Large intestine (tissue), 3 donors: ENCODE measurements at regions not wholly inside any gene's neighbourhood (a gene's known extent, or its start where the extent isn't known, plus 50 kb on each side); places are given as distances from the start of the nearest gene placed in this dataset.
"Not testable (repeated sequence)": the region's sequence is repeated elsewhere in the genome, so short reads cannot be mapped to it uniquely, and the experiment has no call there.

Source experiments
- DNase-seq, 2 donors: peaks; one replicate each; pipeline versions ENCODE4 v3.0.0 to v3.0.0-alpha.2; 2013
- H3K27ac ChIP-seq: one replicate; pipeline ENCODE4 v1.5.1; 2013; ENCODE audit warnings: low read length
- H3K27me3 ChIP-seq: 2 replicates; pipeline ENCODE4 v1.6.1; 2013; ENCODE audit warnings: low read length; ENCODE audit not compliant: control insufficient read depth, insufficient read depth
- H3K36me3 ChIP-seq: 2 replicates; pipeline ENCODE4 v1.6.1; 2013; ENCODE audit warnings: low read length; ENCODE audit not compliant: control insufficient read depth, insufficient read depth
- H3K4me1 ChIP-seq: one replicate; pipeline ENCODE4 v1.6.1; 2013; ENCODE audit warnings: low read length; ENCODE audit not compliant: control insufficient read depth, insufficient read depth
- H3K4me3 ChIP-seq: one replicate; pipeline ENCODE4 v1.5.1; 2013; ENCODE audit warnings: low read length
- H3K9me3 ChIP-seq: one replicate; pipeline ENCODE4 v1.6.1; 2013; ENCODE audit warnings: mild to moderate bottlenecking, low read depth, low read length, moderate library complexity; ENCODE audit not compliant: control insufficient read depth
- WGBS: methylation state at CpG from one replicate; pipeline ENCODE4 v1.1.5; 2013; ENCODE audit warnings: low lambda C conversion rate; ENCODE audit not compliant: insufficient coverage; 5-methylcytosine and 5-hydroxymethylcytosine counted together

GRCh38 chr1:193919827-193920226 is 733.4 kb upstream of the B3GALT2 start:
- Histone ChIP-seq H3K9me3 (no peaks in the 10 kb centered on the region), H3K36me3 (no peaks in the 10 kb centered on the region), H3K27ac (no peak overlapping the region), H3K4me1 (no peaks in the 10 kb centered on the region), H3K4me3 (no peak overlapping the region), H3K27me3 (no peaks in the 10 kb centered on the region)
- WGBS = no CpG with 5 or more reads among the region's 1 CpG
- no peak for DNase-seq

GRCh38 chr1:193916452-193916851 is 730.0 kb upstream of the B3GALT2 start:
- no peak for DNase-seq
- H3K27ac ChIP-seq = no peak overlapping the region
- no peaks in the 10 kb centered on the region for H3K4me1 ChIP-seq
- no peaks in the 10 kb centered on the region for H3K36me3 ChIP-seq
- no peaks in the 10 kb centered on the region for H3K27me3 ChIP-seq
- H3K9me3 ChIP-seq = no peaks in the 10 kb centered on the region
- H3K4me3 ChIP-seq = no peak overlapping the region
- WGBS = 71% methylated on average over 1 of the region's 1 CpG

GRCh38 chr1:193914871-193915270 is 728.5 kb upstream of the B3GALT2 start:
- Histone ChIP-seq H3K4me3 (no peak overlapping the region), H3K36me3 (no peaks in the 10 kb centered on the region), H3K4me1 (no peaks in the 10 kb centered on the region), H3K27me3 (no peaks in the 10 kb centered on the region), H3K9me3 (no peaks in the 10 kb centered on the region), H3K27ac (no peak overlapping the region)
- no peak for DNase-seq
- no CpG with 5 or more reads among the region's 3 CpGs for WGBS

- H3K27ac ChIP-seq = no peak overlapping the region
- no peaks in the 10 kb centered on the region for H3K36me3 ChIP-seq
- no CpG with 5 or more reads among the region's 7 CpGs for WGBS
- H3K4me3 ChIP-seq = no peak overlapping the region
- DNase-seq = no peak
- H3K9me3 ChIP-seq = no peaks in the 10 kb centered on the region
- no peaks in the 10 kb centered on the region for H3K27me3 ChIP-seq
- peaks cover 4% of the 10 kb centered on the region for H3K4me1 ChIP-seq
Observed at GRCh38 chr1:193909406-193910082, 723.1 kb upstream of the B3GALT2 start.

- no peak for DNase-seq
- H3K27ac ChIP-seq = no peak overlapping the region
- 80% methylated on average over 4 of the region's 5 CpGs for WGBS
- H3K27me3 ChIP-seq = no peaks in the 10 kb centered on the region
- no peaks in the 10 kb centered on the region for H3K9me3 ChIP-seq
- no peaks in the 10 kb centered on the region for H3K36me3 ChIP-seq
- no peak overlapping the region for H3K4me3 ChIP-seq
- peaks cover 4% of the 10 kb centered on the region for H3K4me1 ChIP-seq
Observed at GRCh38 chr1:193905288-193906085, 719.1 kb upstream of the B3GALT2 start.

GRCh38 chr1:193891788-193892187 is 705.4 kb upstream of the B3GALT2 start:
- no peaks in the 10 kb centered on the region for H3K4me1 ChIP-seq
- H3K27ac ChIP-seq = no peak overlapping the region
- DNase-seq = no peak
- H3K9me3 ChIP-seq = no peaks in the 10 kb centered on the region
- H3K36me3 ChIP-seq = no peaks in the 10 kb centered on the region
- H3K4me3 ChIP-seq = no peak overlapping the region
- WGBS = no CpG with 5 or more reads among the region's 2 CpGs
- H3K27me3 ChIP-seq = no peaks in the 10 kb centered on the region

- Histone ChIP-seq H3K9me3 (no peaks in the 10 kb centered on the region), H3K4me3 (no peak overlapping the region), H3K36me3 (no peaks in the 10 kb centered on the region), H3K27me3 (no peaks in the 10 kb centered on the region), H3K4me1 (no peaks in the 10 kb centered on the region), H3K27ac (no peak overlapping the region)
- 60% methylated on average over 1 of the region's 1 CpG for WGBS
- DNase-seq = no peak
Observed at GRCh38 chr1:193890935-193891334, 704.5 kb upstream of the B3GALT2 start.

GRCh38 chr1:193884848-193885558 is 698.6 kb upstream of the B3GALT2 start:
- no CpG with 5 or more reads among the region's 11 CpGs for WGBS
- no peaks in the 10 kb centered on the region for H3K36me3 ChIP-seq
- no peak overlapping the region for H3K27ac ChIP-seq
- no peak for DNase-seq
- no peaks in the 10 kb centered on the region for H3K27me3 ChIP-seq
- H3K4me1 ChIP-seq = no peaks in the 10 kb centered on the region
- H3K9me3 ChIP-seq = no peaks in the 10 kb centered on the region
- no peak overlapping the region for H3K4me3 ChIP-seq

GRCh38 chr1:193877920-193878319 is 691.5 kb upstream of the B3GALT2 start:
- WGBS = 80% methylated on average over 1 of the region's 1 CpG
- H3K4me3 ChIP-seq, H3K27ac ChIP-seq, DNase-seq, H3K9me3 ChIP-seq, H3K36me3 ChIP-seq, H3K4me1 ChIP-seq, H3K27me3 ChIP-seq: not testable (repeated sequence)

GRCh38 chr1:193868425-193868824 is 682.0 kb upstream of the B3GALT2 start:
- H3K27me3 ChIP-seq = no peaks in the 10 kb centered on the region
- no peaks in the 10 kb centered on the region for H3K9me3 ChIP-seq
- H3K4me1 ChIP-seq = no peaks in the 10 kb centered on the region
- no peak for DNase-seq
- no peak overlapping the region for H3K4me3 ChIP-seq
- H3K36me3 ChIP-seq = no peaks in the 10 kb centered on the region
- H3K27ac ChIP-seq = no peak overlapping the region
- no CpG with 5 or more reads among the region's 5 CpGs for WGBS
